ENCODE measurements at regions not wholly inside any gene's neighbourhood (a gene's known extent, or its start where the extent isn't known, plus 50 kb on each side); places are given as distances from the start of the nearest gene placed in this dataset.

- Histone ChIP-seq H3K4me1 (peaks cover 0 to 30% (median 19%) of the 10 kb centered on the region in 4 donors), H3K27me3 (no peaks in the 10 kb centered on the region), H3K9me3 (no peaks in the 10 kb centered on the region), H3K36me3 (no peaks in the 10 kb centered on the region), H3K27ac (peak overlapping the region in 3 of 4 donors; percentile 20 to 40 (median 35)), H3K4me3 (no peak overlapping the region)
- WGBS, 2 donors = 82 to 83% methylated on average over 3 of the region's 3 CpGs
- TF ChIP-seq POLR2A (IDR thresholded peaks at IDR 0.05) (no peak), CTCF (IDR thresholded peaks at IDR 0.05) (no peak), EP300 (IDR thresholded peaks at IDR 0.05) (no peak), POLR2AphosphoS5 (IDR thresholded peaks at IDR 0.05) (no peak)
- no peak for DNase-seq
- intact Hi-C loops (cut with DNase I) = no loop called here
Observed at GRCh38 chr12:19842116-19842515, 402.8 kb downstream of the AEBP2 start.

GRCh38 chr12:19844224-19844623 is 404.9 kb downstream of the AEBP2 start:
- DNase-seq = no peak
- H3K36me3 ChIP-seq = no peaks in the 10 kb centered on the region
- H3K9me3 ChIP-seq = peaks cover 0 to 2% (median 0%) of the 10 kb centered on the region in 4 donors
- H3K4me1 ChIP-seq = peaks cover 0 to 42% (median 24%) of the 10 kb centered on the region in 4 donors
- WGBS, 2 donors = 90 to 92% methylated on average over 1 of the region's 1 CpG
- H3K27ac ChIP-seq = no peak overlapping the region
- intact Hi-C loops (cut with DNase I) = no loop called here
- H3K4me3 ChIP-seq = no peak overlapping the region
- no peaks in the 10 kb centered on the region for H3K27me3 ChIP-seq
- TF ChIP-seq EP300 (IDR thresholded peaks at IDR 0.05) (no peak), CTCF (IDR thresholded peaks at IDR 0.05) (no peak), POLR2A (IDR thresholded peaks at IDR 0.05) (no peak), POLR2AphosphoS5 (IDR thresholded peaks at IDR 0.05) (no peak)

- Histone ChIP-seq H3K4me3 (no peak overlapping the region), H3K27me3 (no peaks in the 10 kb centered on the region), H3K4me1 (peaks cover 0 to 39% (median 25%) of the 10 kb centered on the region in 4 donors), H3K27ac (peak overlapping the region; percentile 48 to 81 (median 74)), H3K9me3 (peaks cover 0 to 8% (median 0%) of the 10 kb centered on the region in 4 donors), H3K36me3 (no peaks in the 10 kb centered on the region)
- no peak for DNase-seq
- intact Hi-C loops (cut with DNase I) = loop anchor here (5.0 kb wide), 1 partner anchor 36 kb away; no protein-coding TSS in a partner anchor
- WGBS, 2 donors = 48 to 68% methylated on average over 3 of the region's 3 CpGs
- no peak for TF ChIP-seq POLR2AphosphoS5 (IDR thresholded peaks at IDR 0.05)
- no peak for TF ChIP-seq POLR2A (IDR thresholded peaks at IDR 0.05)
- no peak for TF ChIP-seq CTCF (IDR thresholded peaks at IDR 0.05)
- no peak for TF ChIP-seq EP300 (IDR thresholded peaks at IDR 0.05)
Observed at GRCh38 chr12:19846574-19846973, 407.3 kb downstream of the AEBP2 start.

GRCh38 chr12:19847294-19848059 is 408.2 kb downstream of the AEBP2 start:
- peaks cover 0 to 39% (median 21%) of the 10 kb centered on the region in 4 donors for H3K4me1 ChIP-seq
- no peaks in the 10 kb centered on the region for H3K27me3 ChIP-seq
- peak overlapping the region; percentile 48 to 81 (median 74) for H3K27ac ChIP-seq
- peaks cover 0 to 8% (median 0%) of the 10 kb centered on the region in 4 donors for H3K9me3 ChIP-seq
- 47 to 79% methylated on average over 11 of the region's 11 CpGs for WGBS, 2 donors
- no peaks in the 10 kb centered on the region for H3K36me3 ChIP-seq
- TF ChIP-seq CTCF (IDR thresholded peaks at IDR 0.05) (no peak), POLR2AphosphoS5 (IDR thresholded peaks at IDR 0.05) (peak; percentile 86 to 96 (median 94)), EP300 (IDR thresholded peaks at IDR 0.05) (peak; percentile 72 to 88 (median 80)), POLR2A (IDR thresholded peaks at IDR 0.05) (no peak)
- intact Hi-C loops (cut with DNase I) = loop anchor here (5.0 kb wide), 1 partner anchor 35 kb away; no protein-coding TSS in a partner anchor
- peak overlapping the region in 1 of 4 donors; percentile 9 for H3K4me3 ChIP-seq
- DNase-seq = no peak

Measured in sigmoid colon (tissue), 6 donors.